ENCODE measurements at regions not wholly inside any gene's neighbourhood (a gene's known extent, or its start where the extent isn't known, plus 50 kb on each side); places are given as distances from the start of the nearest gene placed in this dataset.

- Histone ChIP-seq H3K36me3 (no peaks in the 10 kb centered on the region), H3K27ac (no peak overlapping the region), H3K9me3 (no peaks in the 10 kb centered on the region), H3K27me3 (no peaks in the 10 kb centered on the region), H3K4me3 (no peak overlapping the region), H3K4me1 (no peaks in the 10 kb centered on the region)
- no peak for TF ChIP-seq POLR2AphosphoS5 (IDR thresholded peaks at IDR 0.05)
- TF ChIP-seq CTCF (IDR thresholded peaks at IDR 0.05) = no peak
- TF ChIP-seq POLR2A (IDR thresholded peaks at IDR 0.05) = no peak
- intact Hi-C loops (cut with DNase I; ENCODE audit: low total_unique reads) = no loop called here
- DNase-seq (ENCODE audit: low spot score in 2 of 2) = no peak
Observed at GRCh38 chr2:136530146-136530545, 235.2 kb upstream of the THSD7B start.

GRCh38 chr2:136527560-136527959 lies 237.8 kb upstream of the THSD7B start:
- intact Hi-C loops (cut with DNase I; ENCODE audit: low total_unique reads) = no loop called here

GRCh38 chr2:136522724-136523123 lies 242.6 kb upstream of the THSD7B start:
- Histone ChIP-seq H3K27me3 (no peaks in the 10 kb centered on the region), H3K36me3 (no peaks in the 10 kb centered on the region), H3K4me1 (no peaks in the 10 kb centered on the region), H3K4me3 (no peak overlapping the region), H3K27ac (no peak overlapping the region), H3K9me3 (no peaks in the 10 kb centered on the region)
- TF ChIP-seq POLR2A (IDR thresholded peaks at IDR 0.05) = no peak
- TF ChIP-seq POLR2AphosphoS5 (IDR thresholded peaks at IDR 0.05) = no peak
- no peak for TF ChIP-seq CTCF (IDR thresholded peaks at IDR 0.05)
- DNase-seq (ENCODE audit: low spot score in 2 of 2) = no peak
- intact Hi-C loops (cut with DNase I; ENCODE audit: low total_unique reads) = no loop called here

More at GRCh38 chr2:136527560-136527959, 237.8 kb upstream of the THSD7B start:
- H3K4me3 ChIP-seq = no peak overlapping the region
- TF ChIP-seq POLR2A (IDR thresholded peaks at IDR 0.05) (no peak), CTCF (IDR thresholded peaks at IDR 0.05) (no peak), POLR2AphosphoS5 (IDR thresholded peaks at IDR 0.05) (no peak)
- no peak for DNase-seq (ENCODE audit: low spot score in 2 of 2)
- no peak overlapping the region for H3K27ac ChIP-seq
- H3K36me3 ChIP-seq = no peaks in the 10 kb centered on the region
- H3K27me3 ChIP-seq = no peaks in the 10 kb centered on the region
- no peaks in the 10 kb centered on the region for H3K9me3 ChIP-seq
- H3K4me1 ChIP-seq = no peaks in the 10 kb centered on the region

GRCh38 chr2:136517716-136518115 lies 247.6 kb upstream of the THSD7B start:
- Histone ChIP-seq H3K27ac (no peak overlapping the region), H3K27me3 (peaks cover 0 to 3% of the 10 kb centered on the region in 2 donors), H3K36me3 (no peaks in the 10 kb centered on the region), H3K9me3 (no peaks in the 10 kb centered on the region), H3K4me3 (no peak overlapping the region), H3K4me1 (no peaks in the 10 kb centered on the region)
- no peak for DNase-seq (ENCODE audit: low spot score in 2 of 2)
- intact Hi-C loops (cut with DNase I; ENCODE audit: low total_unique reads) = no loop called here
- no peak for TF ChIP-seq CTCF (IDR thresholded peaks at IDR 0.05)
- no peak for TF ChIP-seq POLR2AphosphoS5 (IDR thresholded peaks at IDR 0.05)
- TF ChIP-seq POLR2A (IDR thresholded peaks at IDR 0.05) = no peak

- Histone ChIP-seq H3K9me3 (no peaks in the 10 kb centered on the region), H3K27me3 (peaks cover 0 to 3% of the 10 kb centered on the region in 2 donors), H3K4me1 (no peaks in the 10 kb centered on the region), H3K36me3 (no peaks in the 10 kb centered on the region), H3K4me3 (no peak overlapping the region), H3K27ac (no peak overlapping the region)
- no peak for DNase-seq (ENCODE audit: low spot score in 2 of 2)
- intact Hi-C loops (cut with DNase I; ENCODE audit: low total_unique reads) = no loop called here
- TF ChIP-seq POLR2A (IDR thresholded peaks at IDR 0.05) (no peak), CTCF (IDR thresholded peaks at IDR 0.05) (no peak), POLR2AphosphoS5 (IDR thresholded peaks at IDR 0.05) (no peak)
Observed at GRCh38 chr2:136510244-136510643, 255.1 kb upstream of the THSD7B start.

All from breast epithelium (tissue), 4 donors.